H9 (cell line): ENCODE measurements at regions not wholly inside any gene's neighbourhood (a gene's known extent, or its start where the extent isn't known, plus 50 kb on each side); places are given as distances from the start of the nearest gene placed in this dataset.

Experiments
- DNase-seq: peaks from one replicate; pipeline ENCODE4 v3.0.0-alpha.2; 2017
- H2AFZ ChIP-seq: one replicate; pipeline ENCODE4 v1.6.1; 2013; ENCODE audit warnings: mild to moderate bottlenecking, low read length, control low read depth, moderate library complexity
- H2AK5ac ChIP-seq: 2 replicates; pipeline ENCODE4 v1.6.1; 2013; ENCODE audit warnings: low read length, control low read depth, mixed read lengths; ENCODE audit not compliant: insufficient read length
- H2BK120ac ChIP-seq: one replicate; pipeline ENCODE4 v1.6.1; 2013; ENCODE audit warnings: low read depth, mild to moderate bottlenecking, low read length, control low read depth, inconsistent platforms; ENCODE audit not compliant: poor library complexity, severe bottlenecking
- H2BK12ac ChIP-seq: 2 replicates; pipeline ENCODE4 v1.6.1; 2013; ENCODE audit warnings: low read length, control low read depth, mixed read lengths, low read depth; ENCODE audit not compliant: insufficient read length
- H2BK15ac ChIP-seq: 2 replicates; pipeline ENCODE4 v1.6.1; 2013; ENCODE audit warnings: low read depth, low read length, control low read depth
- H2BK20ac ChIP-seq: one replicate; pipeline ENCODE4 v1.6.1; 2013; ENCODE audit warnings: low read depth, mild to moderate bottlenecking, low read length, control low read depth, inconsistent platforms; ENCODE audit not compliant: poor library complexity, severe bottlenecking
- H2BK5ac ChIP-seq: 2 replicates; pipeline ENCODE4 v1.6.1; 2013; ENCODE audit warnings: low read length, control low read depth, mixed read lengths; ENCODE audit not compliant: insufficient read length
- H3K14ac ChIP-seq: 2 replicates; pipeline ENCODE4 v1.6.1; 2013; ENCODE audit warnings: low read length, control low read depth; ENCODE audit not compliant: insufficient read depth
- H3K18ac ChIP-seq: 2 replicates; pipeline ENCODE4 v1.6.1; 2013; ENCODE audit warnings: low read depth, mild to moderate bottlenecking, mixed read lengths, low read length, control low read depth; ENCODE audit not compliant: insufficient read length
- H3K23ac ChIP-seq: 2 replicates; pipeline ENCODE4 v1.6.1; 2013; ENCODE audit warnings: low read length, control low read depth, mixed read lengths, low read depth; ENCODE audit not compliant: insufficient read length
- H3K23me2 ChIP-seq: 2 replicates; pipeline ENCODE4 v1.6.1; 2013; ENCODE audit warnings: low read depth, mild to moderate bottlenecking, mixed read lengths, low read length, control low read depth; ENCODE audit not compliant: insufficient read length, poor library complexity, severe bottlenecking
- H3K27ac ChIP-seq: 2 replicates; pipeline ENCODE4 v1.5.1; 2013; ENCODE audit warnings: low read length, control low read depth, mixed read lengths, low read depth; ENCODE audit not compliant: insufficient read length
- H3K27me3 ChIP-seq: 2 replicates; pipeline ENCODE4 v1.6.1; 2013; ENCODE audit warnings: low read length, control low read depth, inconsistent platforms; ENCODE audit not compliant: insufficient read depth
- H3K4ac ChIP-seq: 2 replicates; pipeline ENCODE4 v1.6.1; 2013; ENCODE audit warnings: low read depth, mild to moderate bottlenecking, control low read depth, inconsistent platforms, low read length, moderate library complexity
- H3K4me1 ChIP-seq: 2 replicates; pipeline ENCODE4 v1.6.1; 2013; ENCODE audit warnings: low read length, control low read depth, inconsistent platforms; ENCODE audit not compliant: insufficient read depth
- H3K4me2 ChIP-seq: 2 replicates; pipeline ENCODE4 v1.6.1; 2013; ENCODE audit warnings: low read length, control low read depth, mixed read lengths; ENCODE audit not compliant: insufficient read length, insufficient read depth
- H3K56ac ChIP-seq: 2 replicates; pipeline ENCODE4 v1.6.1; 2013; ENCODE audit warnings: low read depth, mild to moderate bottlenecking, mixed read lengths, low read length, control low read depth; ENCODE audit not compliant: insufficient read length
- H3K79me1 ChIP-seq: 2 replicates; pipeline ENCODE4 v1.6.1; 2013; ENCODE audit warnings: low read depth, mild to moderate bottlenecking, moderate library complexity, low read length, control low read depth, inconsistent platforms; ENCODE audit not compliant: insufficient read depth, poor library complexity, severe bottlenecking
- H3K79me2 ChIP-seq: 2 replicates; pipeline ENCODE4 v1.6.1; 2013; ENCODE audit warnings: low read length, control low read depth, inconsistent platforms; ENCODE audit not compliant: insufficient read depth
- H3K9ac ChIP-seq: 2 replicates; pipeline ENCODE4 v1.6.1; 2013; ENCODE audit warnings: low read length, control low read depth, mixed read lengths; ENCODE audit not compliant: insufficient read length; ENCODE audit errors: extremely low read depth
- H3K9me3 ChIP-seq: one replicate; pipeline ENCODE4 v1.6.1; 2013; ENCODE audit warnings: low read depth, low read length, inconsistent platforms; ENCODE audit not compliant: control insufficient read depth
- H3T11ph ChIP-seq: one replicate; pipeline ENCODE4 v1.6.1; 2013; ENCODE audit warnings: mild to moderate bottlenecking, low read length, control low read depth, inconsistent platforms
- H4K20me1 ChIP-seq: one replicate; pipeline ENCODE4 v1.6.1; 2013; ENCODE audit not compliant: control insufficient read depth, insufficient read length, insufficient read depth
- H4K5ac ChIP-seq: 2 replicates; pipeline ENCODE4 v1.6.1; 2013; ENCODE audit warnings: low read depth, mild to moderate bottlenecking, mixed read lengths, low read length, control low read depth; ENCODE audit not compliant: insufficient read length
- H4K8ac ChIP-seq: replicated peaks from 2 replicates; pipeline ENCODE4 v1.6.1; 2013; ENCODE audit warnings: low read length, control low read depth, mixed read lengths, low read depth; ENCODE audit not compliant: insufficient read length
- H4K91ac ChIP-seq: 2 replicates; pipeline ENCODE4 v1.6.1; 2013; ENCODE audit warnings: low read depth, mild to moderate bottlenecking, moderate library complexity, mixed read lengths, low read length, control low read depth; ENCODE audit not compliant: insufficient read length
- H3K27ac Mint-ChIP-seq, 3 experiments: 2 replicates in 2 of 3; 3 replicates in 1 of 3; pipeline ENCODE4 v1.8.0; 2020 to 2021; ENCODE audit warnings: mixed read lengths in 3 of 3, mild to moderate bottlenecking in 1 of 3, moderate library complexity in 1 of 3
- H3K27me3 Mint-ChIP-seq: 2 replicates; pipeline ENCODE4 v1.8.0; 2021; ENCODE audit warnings: low read depth, mild to moderate bottlenecking, moderate library complexity, mixed read lengths
- H3K36me3 Mint-ChIP-seq, 3 experiments: 2 replicates in 2 of 3; 3 replicates in 1 of 3; pipeline ENCODE4 v1.8.0; 2020 to 2021; ENCODE audit warnings: low read depth in 3 of 3, mixed read lengths in 3 of 3; ENCODE audit not compliant: insufficient read depth in 1 of 3
- H3K4me1 Mint-ChIP-seq, 2 experiments: 2 replicates each; pipeline ENCODE4 v1.8.0; 2020; ENCODE audit warnings: mixed read lengths in 2 of 2
- H3K4me3 Mint-ChIP-seq, 2 experiments: 2 replicates in 1 of 2; 3 replicates in 1 of 2; pipeline ENCODE4 v1.8.0; 2020 to 2021; ENCODE audit warnings: mild to moderate bottlenecking in 2 of 2, mixed read lengths in 2 of 2, moderate library complexity in 1 of 2
- H3K9me3 Mint-ChIP-seq, 2 experiments: 2 replicates in 1 of 2; 3 replicates in 1 of 2; pipeline ENCODE4 v1.8.0; 2020; ENCODE audit warnings: mild to moderate bottlenecking in 2 of 2, mixed read lengths in 2 of 2, moderate library complexity in 1 of 2
- CTCF ChIP-seq: fragments of 200-600 bp; sonication (generic); conservative IDR thresholded peaks from 3 replicates; pipeline ENCODE4 v1.8.0; 2021; ENCODE audit warnings: antibody characterized with exemption, mild to moderate bottlenecking
- WGBS: extraction: QIAGEN DNeasy Blood & Tissue Kit; methylation state at CpG from one replicate; pipeline ENCODE4 v1.1.7; 2013; ENCODE audit warnings: missing lambda C conversion rate, low lambda C conversion rate, mixed read lengths; ENCODE audit not compliant: insufficient read length; ENCODE audit errors: extremely low coverage; 5-methylcytosine and 5-hydroxymethylcytosine counted together

GRCh38 chr16:52212841-52213240 lies 334.1 kb downstream of the TOX3 start:
- Histone ChIP-seq H2AK5ac (no peak overlapping the region), H3K9me3 (no peaks in the 10 kb centered on the region), H3K18ac (no peak overlapping the region), H3K79me1 (no peaks in the 10 kb centered on the region), H3K79me2 (no peaks in the 10 kb centered on the region), H4K5ac (no peak overlapping the region), H3K14ac (no peak overlapping the region), H3K23ac (no peak overlapping the region), H4K8ac (no peak overlapping the region), H2BK20ac (no peak overlapping the region), H2BK12ac (no peak overlapping the region), H3T11ph (no peak overlapping the region), H3K4ac (no peak overlapping the region), H4K20me1 (no peaks in the 10 kb centered on the region), H2BK15ac (no peak overlapping the region), H3K4me1 (no peaks in the 10 kb centered on the region), H2AFZ (no peak overlapping the region), H4K91ac (no peak overlapping the region), H3K27me3 (no peaks in the 10 kb centered on the region), H3K56ac (no peak overlapping the region), H3K9ac (no peak overlapping the region), H2BK5ac (no peak overlapping the region), H3K23me2 (no peaks in the 10 kb centered on the region), H3K27ac (no peak overlapping the region), H2BK120ac (no peak overlapping the region), H3K4me2 (no peak overlapping the region)
- H3K27me3 Mint-ChIP-seq: 0 out of 2 replicates have a peak, but pooled peaks cover 2% of the 10 kb centered on the region
- H3K9me3 Mint-ChIP-seq: peaks cover 0 to 6% of the 10 kb centered on the region in 2 experiments; a peak in 2 of 5 replicates
- H3K36me3 Mint-ChIP-seq: peaks cover 0 to 4% (median 3%) of the 10 kb centered on the region in 3 experiments; a peak in 2 of 7 replicates
- TF ChIP-seq CTCF: no peak
- no CpG with 5 or more reads among the region's 4 CpGs for WGBS
- H3K4me1 Mint-ChIP-seq: peaks cover 10 to 11% of the 10 kb centered on the region in 2 experiments
- no peak for DNase-seq
- H3K4me3 Mint-ChIP-seq: no peak overlapping the region
- no peak overlapping the region for H3K27ac Mint-ChIP-seq
